Adrenal gland (tissue), 9 donors: ENCODE measurements at regions not wholly inside any gene's neighbourhood (a gene's known extent, or its start where the extent isn't known, plus 50 kb on each side); places are given as distances from the start of the nearest gene placed in this dataset.
A peak's percentile ranks its signal among the peaks of the same experiment; 100 is the strongest.
"Not testable (repeated sequence)": the region's sequence is repeated elsewhere in the genome, so short reads cannot be mapped to it uniquely, and the experiment has no call there.

ENCODE experiments used
- DNase-seq, 7 donors: peaks; one replicate each; pipeline ENCODE4 v3.0.0-alpha.2; 2019 to 2020
- H3K27ac ChIP-seq, 5 donors: fragments of 200-600 bp; sonication (generic) in 4 of 5; 1 replicate in 3 of 5; 2 replicates in 2 of 5; pipeline versions ENCODE4 v1.5.1 to v1.8.0; 2016 to 2020; ENCODE audit warnings: mild to moderate bottlenecking in 1 of 5
- H3K27me3 ChIP-seq: fragments of 200-600 bp; 2 replicates; pipeline ENCODE4 v1.8.0; 2021
- H3K36me3 ChIP-seq, 2 donors: fragments of 200-600 bp; replicated peaks in 1 of 2; 1 replicate in 1 of 2; 2 replicates in 1 of 2; pipeline versions ENCODE4 v1.5.1 to v1.8.0; 2018 to 2022
- H3K4me1 ChIP-seq, 2 donors: fragments of 200-600 bp; replicated peaks in 1 of 2; 1 replicate in 1 of 2; 2 replicates in 1 of 2; pipeline versions ENCODE4 v1.5.1 to v1.8.0; 2018 to 2021
- H3K4me3 ChIP-seq, 4 donors: fragments of 200-600 bp; sonication (generic) in 3 of 4; one replicate each; pipeline ENCODE4 v1.5.1; 2016 to 2018
- H3K9me3 ChIP-seq, 3 donors: fragments of 200-600 bp; sonication (generic) in 1 of 3; replicated peaks in 1 of 3; 1 replicate in 2 of 3; 2 replicates in 1 of 3; pipeline versions ENCODE4 v1.5.1 to v1.8.0; 2016 to 2021
- WGBS, 4 donors: extraction: QIAGEN DNeasy Blood & Tissue Kit in 2 of 4; methylation state at CpG; one replicate each; pipeline versions ENCODE4 v1.1.5 to v1.1.7; 2013 to 2017; 5-methylcytosine and 5-hydroxymethylcytosine counted together
- intact Hi-C, 2 donors: fragments of 100-400 bp; cut with DNase I; formaldehyde crosslinking; loops; one replicate each; pipeline versions ENCODE4 v1.14.1 to v1.15.0; 2022 to 2023
- TF ChIP-seq, protein P1 (sequence below), 6 experiments: fragments of 450-650 bp in 4 of 6; fragments of 200-600 bp in 2 of 6; sonication (generic) in 1 of 6; IDR thresholded peaks; 1 replicate in 5 of 6; 2 replicates in 1 of 6; pipeline versions ENCODE4 v1.5.1 to v1.8.0; 2016 to 2021; ENCODE audit warnings: antibody characterized with exemption in 6 of 6, mild to moderate bottlenecking in 2 of 6, moderate library complexity in 1 of 6
- donor health status: healthy with polysubstance abuse.
- donor health status: Bipolar disorder and iron deficiency.
- donor health status: DM: yes; HTN: yes; CAD: no.
- donor health status: DM: no; HTN: no; CAD: no.
- donor health status: DM: no; HTN: no; CAD: no.

DNA sequence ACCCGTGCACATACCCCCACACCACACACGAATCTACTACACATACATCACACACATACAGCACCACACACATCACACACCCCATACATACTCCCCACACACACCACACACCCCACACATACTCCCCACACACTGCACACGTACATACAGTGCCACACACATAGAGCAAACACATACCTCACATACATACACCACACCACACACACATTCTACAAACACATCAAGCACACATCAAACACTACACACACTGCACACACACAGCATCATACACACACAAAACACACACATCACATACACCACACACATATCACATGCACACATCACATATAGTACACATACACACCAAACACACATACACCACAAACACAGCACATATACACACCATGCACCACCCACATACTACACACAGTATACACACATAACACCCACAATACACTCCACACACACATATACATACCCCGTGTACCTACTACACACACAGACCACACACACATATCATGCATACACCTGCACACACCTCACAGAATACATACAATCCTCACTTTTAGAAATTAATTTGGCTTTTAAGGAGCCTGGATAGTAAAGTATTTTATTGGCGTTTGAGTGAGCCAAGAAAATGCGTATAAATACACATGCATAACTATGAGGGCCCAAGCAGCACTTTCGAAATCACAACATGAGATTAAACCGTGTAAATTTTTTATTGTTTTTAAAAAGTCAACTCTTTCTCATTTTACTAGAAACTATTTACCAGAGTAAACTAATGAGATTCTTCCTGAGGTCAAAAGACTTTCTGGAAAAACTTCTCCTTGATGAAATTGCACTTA lies 1461.4 kb downstream of the FOXD4L5 start:
- H3K36me3 ChIP-seq, intact Hi-C loops, DNase-seq, H3K4me3 ChIP-seq, H3K27me3 ChIP-seq, H3K9me3 ChIP-seq, H3K4me1 ChIP-seq, H3K27ac ChIP-seq: not testable (repeated sequence)
- WGBS, 4 donors: 51 to 63% (median 56%) methylated on average over 8 of the region's 8 CpGs

GRCh38 chr9:63822615-63823374 lies 1462.2 kb downstream of the FOXD4L5 start:
- H3K4me1 ChIP-seq, H3K36me3 ChIP-seq, H3K27me3 ChIP-seq, intact Hi-C loops, H3K9me3 ChIP-seq, DNase-seq, H3K4me3 ChIP-seq, H3K27ac ChIP-seq: not testable (repeated sequence)
- WGBS, 4 donors: 53 to 61% (median 57%) methylated on average over 5 to 6 of the region's 6 CpGs

GRCh38 chr9:63821293-63821692 lies 1463.7 kb downstream of the FOXD4L5 start:
- H3K4me3 ChIP-seq, H3K9me3 ChIP-seq, H3K27me3 ChIP-seq, H3K36me3 ChIP-seq, intact Hi-C loops, H3K27ac ChIP-seq, H3K4me1 ChIP-seq, DNase-seq: not testable (repeated sequence)
- 59 to 61% (median 60%) methylated on average over 10 of the region's 10 CpGs for WGBS, 4 donors

- 74 to 79% (median 76%) methylated on average over 13 of the region's 13 CpGs for WGBS, 4 donors
- intact Hi-C loops, DNase-seq: not testable (repeated sequence)
These were observed 1464.1 kb downstream of the FOXD4L5 start for GRCh38 chr9:63820882-63821281.

DNA sequence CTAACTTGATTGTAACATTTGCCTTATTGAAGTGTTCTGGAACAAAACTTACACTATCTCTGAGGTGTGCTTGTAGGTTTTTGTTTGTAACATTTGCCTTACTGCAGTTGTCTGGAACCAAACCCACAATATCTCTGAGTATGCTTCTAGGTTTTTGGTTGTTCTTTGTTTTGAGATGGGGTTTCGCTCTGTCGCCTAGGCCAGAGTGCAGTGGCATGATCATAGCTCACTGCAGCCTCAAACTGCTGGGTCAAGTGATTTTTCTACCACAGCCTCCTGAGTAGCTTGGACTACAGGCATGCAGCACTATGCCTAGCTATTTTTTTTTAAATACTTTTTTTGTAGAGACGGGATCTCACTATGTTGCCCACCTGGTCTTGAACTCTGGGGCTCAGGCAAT lies 1464.6 kb downstream of the FOXD4L5 start:
- H3K27me3 ChIP-seq, H3K4me3 ChIP-seq, H3K27ac ChIP-seq, H3K9me3 ChIP-seq, intact Hi-C loops, H3K36me3 ChIP-seq, H3K4me1 ChIP-seq, DNase-seq: not testable (repeated sequence)
- 76 to 84% (median 82%) methylated on average over 3 of the region's 3 CpGs for WGBS, 4 donors

More at GRCh38 chr9:63820882-63821281, 1464.1 kb downstream of the FOXD4L5 start:
- H3K4me1 ChIP-seq, H3K36me3 ChIP-seq, H3K27me3 ChIP-seq, H3K9me3 ChIP-seq, H3K4me3 ChIP-seq, H3K27ac ChIP-seq: not testable (repeated sequence)

GRCh38 chr9:63817622-63818518 lies 1467.1 kb downstream of the FOXD4L5 start:
- H3K27me3 ChIP-seq: no peaks in the 10 kb centered on the region
- H3K27ac ChIP-seq: no peak overlapping the region
- no peak overlapping the region for H3K4me3 ChIP-seq
- intact Hi-C loops: no loop called here
- H3K36me3 ChIP-seq: no peaks in the 10 kb centered on the region
- DNase-seq: peak; percentile 19 to 81 (median 43)
- 25 to 33% (median 30%) methylated on average over 38 to 41 of the region's 41 CpGs for WGBS, 4 donors
- TF ChIP-seq, protein P1, sequence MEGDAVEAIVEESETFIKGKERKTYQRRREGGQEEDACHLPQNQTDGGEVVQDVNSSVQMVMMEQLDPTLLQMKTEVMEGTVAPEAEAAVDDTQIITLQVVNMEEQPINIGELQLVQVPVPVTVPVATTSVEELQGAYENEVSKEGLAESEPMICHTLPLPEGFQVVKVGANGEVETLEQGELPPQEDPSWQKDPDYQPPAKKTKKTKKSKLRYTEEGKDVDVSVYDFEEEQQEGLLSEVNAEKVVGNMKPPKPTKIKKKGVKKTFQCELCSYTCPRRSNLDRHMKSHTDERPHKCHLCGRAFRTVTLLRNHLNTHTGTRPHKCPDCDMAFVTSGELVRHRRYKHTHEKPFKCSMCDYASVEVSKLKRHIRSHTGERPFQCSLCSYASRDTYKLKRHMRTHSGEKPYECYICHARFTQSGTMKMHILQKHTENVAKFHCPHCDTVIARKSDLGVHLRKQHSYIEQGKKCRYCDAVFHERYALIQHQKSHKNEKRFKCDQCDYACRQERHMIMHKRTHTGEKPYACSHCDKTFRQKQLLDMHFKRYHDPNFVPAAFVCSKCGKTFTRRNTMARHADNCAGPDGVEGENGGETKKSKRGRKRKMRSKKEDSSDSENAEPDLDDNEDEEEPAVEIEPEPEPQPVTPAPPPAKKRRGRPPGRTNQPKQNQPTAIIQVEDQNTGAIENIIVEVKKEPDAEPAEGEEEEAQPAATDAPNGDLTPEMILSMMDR (IDR thresholded peaks at IDR 0.05): no peak
- no peaks in the 10 kb centered on the region for H3K4me1 ChIP-seq
- H3K9me3 ChIP-seq: no peaks in the 10 kb centered on the region
